Stomach (tissue), 4 donors: ENCODE measurements at regions not wholly inside any gene's neighbourhood (a gene's known extent, or its start where the extent isn't known, plus 50 kb on each side); places are given as distances from the start of the nearest gene placed in this dataset.

Source experiments
- EP300 ChIP-seq: sonication (generic); formaldehyde crosslinking; IDR thresholded peaks from one replicate; pipeline ENCODE4 v1.6.1; 2017; ENCODE audit warnings: antibody characterized with exemption
- POLR2A ChIP-seq, 4 donors: fragments of 450-650 bp; IDR thresholded peaks; one replicate each; pipeline ENCODE4 v1.6.1; 2016; ENCODE audit warnings: antibody characterized with exemption in 4 of 4, control low read depth in 2 of 4, mild to moderate bottlenecking in 1 of 4, moderate library complexity in 1 of 4
- POLR2AphosphoS5 ChIP-seq, 3 donors: sonication (generic); formaldehyde crosslinking; IDR thresholded peaks; one replicate each; pipeline ENCODE4 v1.6.1; 2016; ENCODE audit warnings: antibody characterized with exemption in 3 of 3
- TF ChIP-seq, protein P1 (sequence below), 7 experiments: fragments of 450-650 bp in 4 of 7; fragments of 200-600 bp in 3 of 7; sonication (generic) in 3 of 7; IDR thresholded peaks; one replicate each; pipeline ENCODE4 v1.5.1; 2016 to 2019; ENCODE audit warnings: antibody characterized with exemption in 7 of 7, control low read depth in 2 of 7, mild to moderate bottlenecking in 1 of 7

DNA sequence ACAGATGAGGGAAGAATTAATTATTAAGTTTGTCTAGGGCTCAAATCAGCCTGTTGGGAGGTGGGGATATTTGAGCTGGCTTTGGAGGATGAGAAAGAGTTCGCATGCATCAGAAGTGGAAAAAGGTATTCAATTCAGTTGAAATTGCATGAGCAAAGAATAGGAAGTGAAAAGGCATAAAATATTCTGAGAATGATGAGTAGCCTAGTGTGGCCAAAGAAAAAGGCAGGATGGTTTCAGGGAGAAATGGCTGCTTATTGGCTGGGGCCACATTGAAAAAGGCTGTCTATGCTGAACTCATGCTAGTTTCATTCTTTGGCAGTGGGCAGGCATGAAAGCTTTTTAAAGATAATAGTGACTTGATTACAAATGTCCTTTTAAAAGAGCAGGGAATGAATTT, 235.4 kb upstream of the RIOK2 start:
- TF ChIP-seq, protein P1, sequence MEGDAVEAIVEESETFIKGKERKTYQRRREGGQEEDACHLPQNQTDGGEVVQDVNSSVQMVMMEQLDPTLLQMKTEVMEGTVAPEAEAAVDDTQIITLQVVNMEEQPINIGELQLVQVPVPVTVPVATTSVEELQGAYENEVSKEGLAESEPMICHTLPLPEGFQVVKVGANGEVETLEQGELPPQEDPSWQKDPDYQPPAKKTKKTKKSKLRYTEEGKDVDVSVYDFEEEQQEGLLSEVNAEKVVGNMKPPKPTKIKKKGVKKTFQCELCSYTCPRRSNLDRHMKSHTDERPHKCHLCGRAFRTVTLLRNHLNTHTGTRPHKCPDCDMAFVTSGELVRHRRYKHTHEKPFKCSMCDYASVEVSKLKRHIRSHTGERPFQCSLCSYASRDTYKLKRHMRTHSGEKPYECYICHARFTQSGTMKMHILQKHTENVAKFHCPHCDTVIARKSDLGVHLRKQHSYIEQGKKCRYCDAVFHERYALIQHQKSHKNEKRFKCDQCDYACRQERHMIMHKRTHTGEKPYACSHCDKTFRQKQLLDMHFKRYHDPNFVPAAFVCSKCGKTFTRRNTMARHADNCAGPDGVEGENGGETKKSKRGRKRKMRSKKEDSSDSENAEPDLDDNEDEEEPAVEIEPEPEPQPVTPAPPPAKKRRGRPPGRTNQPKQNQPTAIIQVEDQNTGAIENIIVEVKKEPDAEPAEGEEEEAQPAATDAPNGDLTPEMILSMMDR (IDR thresholded peaks at IDR 0.05) = no peak
- no peak for TF ChIP-seq POLR2A (IDR thresholded peaks at IDR 0.05)
- no peak for TF ChIP-seq EP300
- TF ChIP-seq POLR2AphosphoS5 (IDR thresholded peaks at IDR 0.05) = no peak
